ENCODE measurements at regions not wholly inside any gene's neighbourhood (a gene's known extent, or its start where the extent isn't known, plus 50 kb on each side); places are given as distances from the start of the nearest gene placed in this dataset.
A peak's percentile ranks its signal among the peaks of the same experiment; 100 is the strongest.

DNA sequence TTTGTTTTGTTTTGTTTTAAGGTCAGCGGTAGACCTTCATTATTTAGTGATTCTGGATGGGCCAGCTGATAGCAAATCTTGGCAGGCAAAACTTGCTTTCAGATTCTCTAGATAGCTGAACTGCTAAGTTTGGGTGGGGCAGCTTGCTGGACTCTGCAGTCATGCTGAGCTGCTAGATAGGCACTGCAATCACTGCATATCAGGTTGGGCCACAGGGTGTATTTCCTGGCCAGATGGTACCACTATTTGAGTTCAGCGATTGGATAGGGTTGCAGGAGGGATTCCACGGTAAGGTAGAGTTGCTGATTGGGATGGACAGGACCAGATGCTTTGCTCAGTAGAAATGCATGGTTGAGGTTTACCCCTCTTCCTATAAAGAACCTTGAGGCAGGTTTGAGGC, 579.3 kb upstream of the ADGRL4 start:
- no peak overlapping the region for H3K4me3 ChIP-seq (ENCODE audit: low read depth, low read length)
- no peaks in the 10 kb centered on the region for H3K36me3 Mint-ChIP-seq (ENCODE audit: insufficient read depth, unreplicated experiment)
- no peaks in the 10 kb centered on the region for H3K9me3 Mint-ChIP-seq (ENCODE audit: unreplicated experiment)
- intact Hi-C loops (cut with micrococcal nuclease; ENCODE audit: unreplicated experiment), result no loop called here
- H3K4me1 ChIP-seq, result no peaks in the 10 kb centered on the region
- H3K27me3 ChIP-seq (replicated peaks; ENCODE audit: control insufficient read depth, insufficient read depth, low read length), result no peaks in the 10 kb centered on the region
- TF ChIP-seq, protein P1, sequence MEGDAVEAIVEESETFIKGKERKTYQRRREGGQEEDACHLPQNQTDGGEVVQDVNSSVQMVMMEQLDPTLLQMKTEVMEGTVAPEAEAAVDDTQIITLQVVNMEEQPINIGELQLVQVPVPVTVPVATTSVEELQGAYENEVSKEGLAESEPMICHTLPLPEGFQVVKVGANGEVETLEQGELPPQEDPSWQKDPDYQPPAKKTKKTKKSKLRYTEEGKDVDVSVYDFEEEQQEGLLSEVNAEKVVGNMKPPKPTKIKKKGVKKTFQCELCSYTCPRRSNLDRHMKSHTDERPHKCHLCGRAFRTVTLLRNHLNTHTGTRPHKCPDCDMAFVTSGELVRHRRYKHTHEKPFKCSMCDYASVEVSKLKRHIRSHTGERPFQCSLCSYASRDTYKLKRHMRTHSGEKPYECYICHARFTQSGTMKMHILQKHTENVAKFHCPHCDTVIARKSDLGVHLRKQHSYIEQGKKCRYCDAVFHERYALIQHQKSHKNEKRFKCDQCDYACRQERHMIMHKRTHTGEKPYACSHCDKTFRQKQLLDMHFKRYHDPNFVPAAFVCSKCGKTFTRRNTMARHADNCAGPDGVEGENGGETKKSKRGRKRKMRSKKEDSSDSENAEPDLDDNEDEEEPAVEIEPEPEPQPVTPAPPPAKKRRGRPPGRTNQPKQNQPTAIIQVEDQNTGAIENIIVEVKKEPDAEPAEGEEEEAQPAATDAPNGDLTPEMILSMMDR (IDR thresholded peaks at IDR 0.05; ENCODE audit: insufficient read depth in 1 of 2, low read depth in 1 of 2, low read length in 1 of 2, severe bottlenecking in 1 of 2, unreplicated experiment in 1 of 2), result no peak
- no peaks in the 10 kb centered on the region for H3K9me3 ChIP-seq
- POLR2A ChIA-PET, result no interaction called here
- no peaks in the 10 kb centered on the region for H3K27me3 Mint-ChIP-seq (ENCODE audit: insufficient read depth, unreplicated experiment)
- BruUV-seq (replicated peaks), result no TSS peak
- H3K4me1 Mint-ChIP-seq (ENCODE audit: low read depth, unreplicated experiment), result no peaks in the 10 kb centered on the region
- H3K4me3 Mint-ChIP-seq (ENCODE audit: unreplicated experiment), result no peak overlapping the region
- H3K27ac Mint-ChIP-seq (ENCODE audit: unreplicated experiment), result no peak overlapping the region
- no peak for DNase-seq
- CTCF ChIA-PET, result no interaction called here
- no peaks in the 10 kb centered on the region for H3K36me3 ChIP-seq (ENCODE audit: control insufficient read depth, insufficient read depth, low read length)

DNA sequence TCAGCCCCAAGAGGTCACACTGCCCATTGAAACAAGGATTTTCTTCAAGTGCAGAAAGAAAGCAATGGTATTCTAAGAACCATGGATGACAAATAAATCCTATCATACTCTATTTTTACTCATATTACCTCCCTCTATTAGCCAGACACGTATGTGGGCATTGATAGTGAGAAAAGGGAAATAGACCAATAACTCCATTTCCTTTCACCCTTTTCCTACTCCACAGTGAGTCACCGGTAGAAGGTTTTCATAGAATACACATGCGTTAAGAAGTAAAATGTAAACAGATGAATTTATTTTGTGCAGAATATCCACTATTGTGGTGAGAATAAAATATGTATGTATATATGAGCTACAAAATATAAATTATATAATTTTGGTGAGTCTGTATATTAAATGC, 568.9 kb upstream of the ADGRL4 start:
- no peaks in the 10 kb centered on the region for H3K9me3 Mint-ChIP-seq (ENCODE audit: unreplicated experiment)
- ChIA-PET POLR2A (no interaction called here), CTCF (no interaction called here)
- no peaks in the 10 kb centered on the region for H3K36me3 Mint-ChIP-seq (ENCODE audit: insufficient read depth, unreplicated experiment)
- Histone ChIP-seq H3K9me3 (no peaks in the 10 kb centered on the region), H3K36me3 (ENCODE audit: control insufficient read depth, insufficient read depth, low read length) (no peaks in the 10 kb centered on the region), H3K4me1 (no peaks in the 10 kb centered on the region), H3K27me3 (replicated peaks; ENCODE audit: control insufficient read depth, insufficient read depth, low read length) (no peaks in the 10 kb centered on the region), H3K4me3 (ENCODE audit: low read depth, low read length) (no peak overlapping the region)
- intact Hi-C loops (cut with micrococcal nuclease; ENCODE audit: unreplicated experiment), result no loop called here
- no peaks in the 10 kb centered on the region for H3K4me1 Mint-ChIP-seq (ENCODE audit: low read depth, unreplicated experiment)
- no peak for DNase-seq
- TF ChIP-seq, protein P1 (IDR thresholded peaks at IDR 0.05; ENCODE audit: insufficient read depth in 1 of 2, low read depth in 1 of 2, low read length in 1 of 2, severe bottlenecking in 1 of 2, unreplicated experiment in 1 of 2), result no peak
- H3K27me3 Mint-ChIP-seq (ENCODE audit: insufficient read depth, unreplicated experiment), result no peaks in the 10 kb centered on the region
- BruUV-seq (replicated peaks), result no TSS peak
- no peak overlapping the region for H3K4me3 Mint-ChIP-seq (ENCODE audit: unreplicated experiment)
- no peak overlapping the region for H3K27ac Mint-ChIP-seq (ENCODE audit: unreplicated experiment)

DNA sequence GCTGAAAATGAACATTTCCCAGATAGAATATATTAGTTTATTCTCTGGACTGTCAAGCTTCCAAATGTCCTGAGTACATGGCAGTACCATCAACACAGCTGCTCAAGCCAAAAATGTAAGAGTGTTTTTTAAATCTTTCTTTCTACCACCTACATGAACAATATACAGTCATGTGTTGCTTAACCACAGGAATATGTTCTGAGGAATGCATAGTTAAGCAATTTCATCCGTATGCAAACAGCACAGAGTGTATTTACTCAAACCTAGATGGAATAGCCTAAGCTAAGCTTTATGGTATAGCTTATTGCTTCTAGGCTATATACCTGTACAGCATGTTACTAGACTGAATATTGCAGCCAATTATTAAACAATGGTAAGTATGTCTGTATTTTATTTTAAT, 561.9 kb upstream of the ADGRL4 start:
- no peaks in the 10 kb centered on the region for H3K27me3 Mint-ChIP-seq (ENCODE audit: insufficient read depth, unreplicated experiment)
- H3K9me3 Mint-ChIP-seq (ENCODE audit: unreplicated experiment), result no peaks in the 10 kb centered on the region
- ChIA-PET CTCF (no interaction called here), POLR2A (no interaction called here)
- H3K36me3 Mint-ChIP-seq (ENCODE audit: insufficient read depth, unreplicated experiment), result no peaks in the 10 kb centered on the region
- TF ChIP-seq, protein P1 (IDR thresholded peaks at IDR 0.05; ENCODE audit: insufficient read depth in 1 of 2, low read depth in 1 of 2, low read length in 1 of 2, severe bottlenecking in 1 of 2, unreplicated experiment in 1 of 2), result no peak
- DNase-seq, result peak in 1 of 2 experiments; percentile 32
- H3K4me1 Mint-ChIP-seq (ENCODE audit: low read depth, unreplicated experiment), result peaks cover 8% of the 10 kb centered on the region
- Histone ChIP-seq H3K36me3 (ENCODE audit: control insufficient read depth, insufficient read depth, low read length) (no peaks in the 10 kb centered on the region), H3K9me3 (no peaks in the 10 kb centered on the region), H3K27me3 (replicated peaks; ENCODE audit: control insufficient read depth, insufficient read depth, low read length) (no peaks in the 10 kb centered on the region), H3K4me3 (ENCODE audit: low read depth, low read length) (no peak overlapping the region), H3K4me1 (peaks cover 12% of the 10 kb centered on the region; the same call in 1 of the 2 replicates)
- H3K4me3 Mint-ChIP-seq (ENCODE audit: unreplicated experiment), result no peak overlapping the region
- intact Hi-C loops (cut with micrococcal nuclease; ENCODE audit: unreplicated experiment), result loop anchor here (5.0 kb wide), 1 partner anchor 34 kb away; no protein-coding TSS in a partner anchor
- BruUV-seq (replicated peaks), result no TSS peak
- H3K27ac Mint-ChIP-seq (ENCODE audit: unreplicated experiment), result peak overlapping the region; percentile 44

Data from Caco-2 (cell line).